Stomach (tissue), 4 donors: ENCODE measurements at regions not wholly inside any gene's neighbourhood (a gene's known extent, or its start where the extent isn't known, plus 50 kb on each side); places are given as distances from the start of the nearest gene placed in this dataset.

ENCODE experiments used
- EP300 ChIP-seq: sonication (generic); formaldehyde crosslinking; IDR thresholded peaks from one replicate; pipeline ENCODE4 v1.6.1; 2017; ENCODE audit warnings: antibody characterized with exemption
- POLR2AphosphoS5 ChIP-seq, 3 donors: sonication (generic); formaldehyde crosslinking; IDR thresholded peaks; one replicate each; pipeline ENCODE4 v1.6.1; 2016; ENCODE audit warnings: antibody characterized with exemption in 3 of 3
- TF ChIP-seq, protein P1 (sequence below), 7 experiments: fragments of 450-650 bp in 4 of 7; fragments of 200-600 bp in 3 of 7; sonication (generic) in 3 of 7; IDR thresholded peaks; one replicate each; pipeline ENCODE4 v1.5.1; 2016 to 2019; ENCODE audit warnings: antibody characterized with exemption in 7 of 7, control low read depth in 2 of 7, mild to moderate bottlenecking in 1 of 7

DNA sequence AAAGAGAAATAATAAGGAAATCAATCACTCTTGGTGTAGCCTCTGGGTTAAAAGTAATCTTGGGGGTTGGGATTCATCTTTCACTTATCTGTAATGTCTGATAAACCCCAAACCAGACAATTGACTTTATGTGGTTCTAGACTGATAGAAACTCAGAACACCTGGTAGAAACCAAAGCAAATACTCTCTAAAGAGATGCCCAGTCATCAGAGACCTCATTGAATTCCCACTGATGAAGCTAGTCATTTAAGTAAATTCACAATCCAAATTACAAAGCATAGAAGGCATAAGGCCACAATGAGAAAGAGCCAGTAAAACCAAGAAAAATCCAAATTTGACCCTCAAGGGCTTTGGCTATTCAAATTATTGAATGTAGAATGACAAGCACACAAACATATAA is 250.6 kb downstream of the MBNL1 start:
- TF ChIP-seq, protein P1, sequence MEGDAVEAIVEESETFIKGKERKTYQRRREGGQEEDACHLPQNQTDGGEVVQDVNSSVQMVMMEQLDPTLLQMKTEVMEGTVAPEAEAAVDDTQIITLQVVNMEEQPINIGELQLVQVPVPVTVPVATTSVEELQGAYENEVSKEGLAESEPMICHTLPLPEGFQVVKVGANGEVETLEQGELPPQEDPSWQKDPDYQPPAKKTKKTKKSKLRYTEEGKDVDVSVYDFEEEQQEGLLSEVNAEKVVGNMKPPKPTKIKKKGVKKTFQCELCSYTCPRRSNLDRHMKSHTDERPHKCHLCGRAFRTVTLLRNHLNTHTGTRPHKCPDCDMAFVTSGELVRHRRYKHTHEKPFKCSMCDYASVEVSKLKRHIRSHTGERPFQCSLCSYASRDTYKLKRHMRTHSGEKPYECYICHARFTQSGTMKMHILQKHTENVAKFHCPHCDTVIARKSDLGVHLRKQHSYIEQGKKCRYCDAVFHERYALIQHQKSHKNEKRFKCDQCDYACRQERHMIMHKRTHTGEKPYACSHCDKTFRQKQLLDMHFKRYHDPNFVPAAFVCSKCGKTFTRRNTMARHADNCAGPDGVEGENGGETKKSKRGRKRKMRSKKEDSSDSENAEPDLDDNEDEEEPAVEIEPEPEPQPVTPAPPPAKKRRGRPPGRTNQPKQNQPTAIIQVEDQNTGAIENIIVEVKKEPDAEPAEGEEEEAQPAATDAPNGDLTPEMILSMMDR (IDR thresholded peaks at IDR 0.05) = no peak
- no peak for TF ChIP-seq EP300
- TF ChIP-seq POLR2AphosphoS5 (IDR thresholded peaks at IDR 0.05) = no peak
